H9 (cell line): ENCODE measurements at regions not wholly inside any gene's neighbourhood (a gene's known extent, or its start where the extent isn't known, plus 50 kb on each side); places are given as distances from the start of the nearest gene placed in this dataset.

ENCODE experiments used
- DNase-seq: peaks from one replicate; pipeline ENCODE4 v3.0.0-alpha.2; 2017
- H2AFZ ChIP-seq: one replicate; pipeline ENCODE4 v1.6.1; 2013; ENCODE audit warnings: mild to moderate bottlenecking, low read length, control low read depth, moderate library complexity
- H2AK5ac ChIP-seq: 2 replicates; pipeline ENCODE4 v1.6.1; 2013; ENCODE audit warnings: low read length, control low read depth, mixed read lengths; ENCODE audit not compliant: insufficient read length
- H2BK120ac ChIP-seq: one replicate; pipeline ENCODE4 v1.6.1; 2013; ENCODE audit warnings: low read depth, mild to moderate bottlenecking, low read length, control low read depth, inconsistent platforms; ENCODE audit not compliant: poor library complexity, severe bottlenecking
- H2BK12ac ChIP-seq: 2 replicates; pipeline ENCODE4 v1.6.1; 2013; ENCODE audit warnings: low read length, control low read depth, mixed read lengths, low read depth; ENCODE audit not compliant: insufficient read length
- H2BK15ac ChIP-seq: 2 replicates; pipeline ENCODE4 v1.6.1; 2013; ENCODE audit warnings: low read depth, low read length, control low read depth
- H2BK20ac ChIP-seq: one replicate; pipeline ENCODE4 v1.6.1; 2013; ENCODE audit warnings: low read depth, mild to moderate bottlenecking, low read length, control low read depth, inconsistent platforms; ENCODE audit not compliant: poor library complexity, severe bottlenecking
- H2BK5ac ChIP-seq: 2 replicates; pipeline ENCODE4 v1.6.1; 2013; ENCODE audit warnings: low read length, control low read depth, mixed read lengths; ENCODE audit not compliant: insufficient read length
- H3K14ac ChIP-seq: 2 replicates; pipeline ENCODE4 v1.6.1; 2013; ENCODE audit warnings: low read length, control low read depth; ENCODE audit not compliant: insufficient read depth
- H3K18ac ChIP-seq: 2 replicates; pipeline ENCODE4 v1.6.1; 2013; ENCODE audit warnings: low read depth, mild to moderate bottlenecking, mixed read lengths, low read length, control low read depth; ENCODE audit not compliant: insufficient read length
- H3K23ac ChIP-seq: 2 replicates; pipeline ENCODE4 v1.6.1; 2013; ENCODE audit warnings: low read length, control low read depth, mixed read lengths, low read depth; ENCODE audit not compliant: insufficient read length
- H3K23me2 ChIP-seq: 2 replicates; pipeline ENCODE4 v1.6.1; 2013; ENCODE audit warnings: low read depth, mild to moderate bottlenecking, mixed read lengths, low read length, control low read depth; ENCODE audit not compliant: insufficient read length, poor library complexity, severe bottlenecking
- H3K27ac ChIP-seq: 2 replicates; pipeline ENCODE4 v1.5.1; 2013; ENCODE audit warnings: low read length, control low read depth, mixed read lengths, low read depth; ENCODE audit not compliant: insufficient read length
- H3K27me3 ChIP-seq: 2 replicates; pipeline ENCODE4 v1.6.1; 2013; ENCODE audit warnings: low read length, control low read depth, inconsistent platforms; ENCODE audit not compliant: insufficient read depth
- H3K4ac ChIP-seq: 2 replicates; pipeline ENCODE4 v1.6.1; 2013; ENCODE audit warnings: low read depth, mild to moderate bottlenecking, control low read depth, inconsistent platforms, low read length, moderate library complexity
- H3K4me1 ChIP-seq: 2 replicates; pipeline ENCODE4 v1.6.1; 2013; ENCODE audit warnings: low read length, control low read depth, inconsistent platforms; ENCODE audit not compliant: insufficient read depth
- H3K4me2 ChIP-seq: 2 replicates; pipeline ENCODE4 v1.6.1; 2013; ENCODE audit warnings: low read length, control low read depth, mixed read lengths; ENCODE audit not compliant: insufficient read length, insufficient read depth
- H3K56ac ChIP-seq: 2 replicates; pipeline ENCODE4 v1.6.1; 2013; ENCODE audit warnings: low read depth, mild to moderate bottlenecking, mixed read lengths, low read length, control low read depth; ENCODE audit not compliant: insufficient read length
- H3K79me1 ChIP-seq: 2 replicates; pipeline ENCODE4 v1.6.1; 2013; ENCODE audit warnings: low read depth, mild to moderate bottlenecking, moderate library complexity, low read length, control low read depth, inconsistent platforms; ENCODE audit not compliant: insufficient read depth, poor library complexity, severe bottlenecking
- H3K79me2 ChIP-seq: 2 replicates; pipeline ENCODE4 v1.6.1; 2013; ENCODE audit warnings: low read length, control low read depth, inconsistent platforms; ENCODE audit not compliant: insufficient read depth
- H3K9ac ChIP-seq: 2 replicates; pipeline ENCODE4 v1.6.1; 2013; ENCODE audit warnings: low read length, control low read depth, mixed read lengths; ENCODE audit not compliant: insufficient read length; ENCODE audit errors: extremely low read depth
- H3K9me3 ChIP-seq: one replicate; pipeline ENCODE4 v1.6.1; 2013; ENCODE audit warnings: low read depth, low read length, inconsistent platforms; ENCODE audit not compliant: control insufficient read depth
- H3T11ph ChIP-seq: one replicate; pipeline ENCODE4 v1.6.1; 2013; ENCODE audit warnings: mild to moderate bottlenecking, low read length, control low read depth, inconsistent platforms
- H4K20me1 ChIP-seq: one replicate; pipeline ENCODE4 v1.6.1; 2013; ENCODE audit not compliant: control insufficient read depth, insufficient read length, insufficient read depth
- H4K5ac ChIP-seq: 2 replicates; pipeline ENCODE4 v1.6.1; 2013; ENCODE audit warnings: low read depth, mild to moderate bottlenecking, mixed read lengths, low read length, control low read depth; ENCODE audit not compliant: insufficient read length
- H4K8ac ChIP-seq: replicated peaks from 2 replicates; pipeline ENCODE4 v1.6.1; 2013; ENCODE audit warnings: low read length, control low read depth, mixed read lengths, low read depth; ENCODE audit not compliant: insufficient read length
- H4K91ac ChIP-seq: 2 replicates; pipeline ENCODE4 v1.6.1; 2013; ENCODE audit warnings: low read depth, mild to moderate bottlenecking, moderate library complexity, mixed read lengths, low read length, control low read depth; ENCODE audit not compliant: insufficient read length
- H3K27ac Mint-ChIP-seq, 3 experiments: 2 replicates in 2 of 3; 3 replicates in 1 of 3; pipeline ENCODE4 v1.8.0; 2020 to 2021; ENCODE audit warnings: mixed read lengths in 3 of 3, mild to moderate bottlenecking in 1 of 3, moderate library complexity in 1 of 3
- H3K27me3 Mint-ChIP-seq: 2 replicates; pipeline ENCODE4 v1.8.0; 2021; ENCODE audit warnings: low read depth, mild to moderate bottlenecking, moderate library complexity, mixed read lengths
- H3K36me3 Mint-ChIP-seq, 3 experiments: 2 replicates in 2 of 3; 3 replicates in 1 of 3; pipeline ENCODE4 v1.8.0; 2020 to 2021; ENCODE audit warnings: low read depth in 3 of 3, mixed read lengths in 3 of 3; ENCODE audit not compliant: insufficient read depth in 1 of 3
- H3K4me1 Mint-ChIP-seq, 2 experiments: 2 replicates each; pipeline ENCODE4 v1.8.0; 2020; ENCODE audit warnings: mixed read lengths in 2 of 2
- H3K4me3 Mint-ChIP-seq, 2 experiments: 2 replicates in 1 of 2; 3 replicates in 1 of 2; pipeline ENCODE4 v1.8.0; 2020 to 2021; ENCODE audit warnings: mild to moderate bottlenecking in 2 of 2, mixed read lengths in 2 of 2, moderate library complexity in 1 of 2
- H3K9me3 Mint-ChIP-seq, 2 experiments: 2 replicates in 1 of 2; 3 replicates in 1 of 2; pipeline ENCODE4 v1.8.0; 2020; ENCODE audit warnings: mild to moderate bottlenecking in 2 of 2, mixed read lengths in 2 of 2, moderate library complexity in 1 of 2
- WGBS: extraction: QIAGEN DNeasy Blood & Tissue Kit; methylation state at CpG from one replicate; pipeline ENCODE4 v1.1.7; 2013; ENCODE audit warnings: missing lambda C conversion rate, low lambda C conversion rate, mixed read lengths; ENCODE audit not compliant: insufficient read length; ENCODE audit errors: extremely low coverage; 5-methylcytosine and 5-hydroxymethylcytosine counted together
- TF ChIP-seq, protein P1 (sequence below): fragments of 200-600 bp; sonication (generic); conservative IDR thresholded peaks from 3 replicates; pipeline ENCODE4 v1.8.0; 2021; ENCODE audit warnings: antibody characterized with exemption, mild to moderate bottlenecking

DNA sequence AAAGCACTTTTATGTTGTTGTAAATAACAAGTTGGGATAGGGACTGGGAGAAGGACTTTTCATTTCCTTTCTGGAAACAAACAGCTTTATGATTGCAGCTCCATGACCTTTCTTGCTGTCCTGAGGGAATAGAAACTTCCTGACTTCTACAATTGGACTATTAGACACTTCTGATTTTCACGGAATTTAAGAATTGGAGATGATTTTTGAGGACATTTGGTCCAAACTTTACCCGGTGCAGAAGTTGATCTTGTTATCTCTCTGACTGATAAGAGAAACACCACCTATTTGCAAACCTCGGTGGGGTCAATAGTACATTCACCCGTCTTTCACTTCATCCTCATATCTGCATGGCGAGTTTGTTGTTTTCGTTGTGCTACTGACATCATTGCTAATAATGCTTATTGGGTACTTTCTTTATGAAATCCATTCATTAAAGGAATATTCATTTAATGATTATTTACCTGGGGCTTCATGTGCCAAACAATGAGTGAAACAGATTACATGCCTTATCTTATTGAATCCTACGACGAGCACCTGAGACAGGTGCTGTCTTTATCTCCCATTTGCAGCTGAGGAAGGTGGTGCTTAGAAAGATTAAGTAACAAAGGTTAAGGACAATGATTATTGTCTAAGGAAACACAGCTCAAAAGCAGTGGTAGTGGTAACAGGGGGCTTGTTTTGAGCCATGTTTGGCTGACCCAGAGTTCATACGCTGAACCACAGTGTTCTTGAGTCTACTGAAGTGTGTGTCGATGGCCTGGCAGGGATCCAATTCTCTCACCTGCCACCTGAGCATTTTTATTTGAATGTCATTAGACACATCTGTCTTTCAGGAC, 176.9 kb upstream of the FAM20A start:
- H3K9me3 Mint-ChIP-seq = peaks cover 0 to 11% of the 10 kb centered on the region in 2 experiments; a peak in 2 of 5 replicates

More for the DNA sequence above, 176.9 kb upstream of the FAM20A start:
- Histone ChIP-seq H2AK5ac (no peak overlapping the region), H3K79me1 (no peaks in the 10 kb centered on the region), H3K4me2 (no peak overlapping the region), H3K23me2 (no peaks in the 10 kb centered on the region), H4K91ac (no peak overlapping the region), H2BK20ac (no peak overlapping the region), H2BK15ac (no peak overlapping the region), H2BK5ac (no peak overlapping the region), H3K14ac (no peak overlapping the region), H3K9ac (no peak overlapping the region), H2BK120ac (no peak overlapping the region), H2AFZ (no peak overlapping the region), H4K20me1 (no peaks in the 10 kb centered on the region), H2BK12ac (no peak overlapping the region), H3K23ac (no peak overlapping the region), H3K79me2 (no peaks in the 10 kb centered on the region), H3K4me1 (no peaks in the 10 kb centered on the region), H4K5ac (no peak overlapping the region), H3K4ac (no peak overlapping the region), H3T11ph (no peak overlapping the region), H3K56ac (no peak overlapping the region), H3K18ac (no peak overlapping the region), H3K9me3 (no peaks in the 10 kb centered on the region), H4K8ac (no peak overlapping the region), H3K27me3 (no peaks in the 10 kb centered on the region), H3K27ac (no peak overlapping the region)
- TF ChIP-seq, protein P1, sequence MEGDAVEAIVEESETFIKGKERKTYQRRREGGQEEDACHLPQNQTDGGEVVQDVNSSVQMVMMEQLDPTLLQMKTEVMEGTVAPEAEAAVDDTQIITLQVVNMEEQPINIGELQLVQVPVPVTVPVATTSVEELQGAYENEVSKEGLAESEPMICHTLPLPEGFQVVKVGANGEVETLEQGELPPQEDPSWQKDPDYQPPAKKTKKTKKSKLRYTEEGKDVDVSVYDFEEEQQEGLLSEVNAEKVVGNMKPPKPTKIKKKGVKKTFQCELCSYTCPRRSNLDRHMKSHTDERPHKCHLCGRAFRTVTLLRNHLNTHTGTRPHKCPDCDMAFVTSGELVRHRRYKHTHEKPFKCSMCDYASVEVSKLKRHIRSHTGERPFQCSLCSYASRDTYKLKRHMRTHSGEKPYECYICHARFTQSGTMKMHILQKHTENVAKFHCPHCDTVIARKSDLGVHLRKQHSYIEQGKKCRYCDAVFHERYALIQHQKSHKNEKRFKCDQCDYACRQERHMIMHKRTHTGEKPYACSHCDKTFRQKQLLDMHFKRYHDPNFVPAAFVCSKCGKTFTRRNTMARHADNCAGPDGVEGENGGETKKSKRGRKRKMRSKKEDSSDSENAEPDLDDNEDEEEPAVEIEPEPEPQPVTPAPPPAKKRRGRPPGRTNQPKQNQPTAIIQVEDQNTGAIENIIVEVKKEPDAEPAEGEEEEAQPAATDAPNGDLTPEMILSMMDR = no peak
- H3K27ac Mint-ChIP-seq = no peak overlapping the region
- DNase-seq = no peak
- no peak overlapping the region for H3K4me3 Mint-ChIP-seq
- peaks cover 6% of the 10 kb centered on the region; the same call in 1 of the 2 replicates for H3K27me3 Mint-ChIP-seq
- WGBS = no CpG with 5 or more reads among the region's 10 CpGs
- H3K36me3 Mint-ChIP-seq = peaks cover 0 to 12% (median 0%) of the 10 kb centered on the region in 3 experiments; a peak in 2 of 7 replicates
- peaks cover 16 to 17% of the 10 kb centered on the region in 2 experiments for H3K4me1 Mint-ChIP-seq
